ENCODE measurements at regions not wholly inside any gene's neighbourhood (a gene's known extent, or its start where the extent isn't known, plus 50 kb on each side); places are given as distances from the start of the nearest gene placed in this dataset.

DNA sequence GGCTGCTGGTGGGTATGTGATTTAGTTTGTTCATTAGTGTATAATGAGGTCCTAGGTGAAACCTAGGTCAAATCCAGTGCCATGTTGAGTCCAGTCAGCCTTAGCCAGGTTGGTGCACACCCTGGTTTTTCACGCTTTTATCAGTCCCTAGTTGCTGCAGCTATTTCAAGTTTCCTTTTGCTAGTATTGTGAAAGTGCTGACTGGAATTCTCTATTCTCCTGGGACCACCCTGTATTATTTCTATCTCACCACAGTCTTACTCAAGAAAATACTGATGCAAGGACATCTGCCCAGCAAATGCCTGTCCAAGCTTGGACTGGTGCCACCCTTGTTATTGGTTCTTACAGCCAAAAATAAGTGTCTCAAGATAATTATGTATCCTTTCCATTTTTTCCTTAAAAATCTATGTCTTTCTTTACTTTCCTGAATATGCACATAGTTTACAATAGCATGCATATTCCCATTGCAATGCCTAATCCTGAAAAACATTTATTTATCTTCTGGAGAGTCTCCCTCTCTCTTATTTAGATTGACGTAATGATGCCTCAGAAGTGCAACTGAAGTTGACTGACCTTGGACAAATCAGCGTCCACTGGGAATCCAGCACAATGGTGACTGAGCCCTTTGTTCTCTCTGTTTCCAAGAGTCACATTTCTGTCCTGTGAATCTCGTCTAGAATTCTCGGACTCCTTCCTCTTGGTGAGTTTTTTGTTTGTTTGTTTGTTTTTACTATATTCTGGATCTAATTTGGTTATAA lies 1075.0 kb downstream of the CDH9 start:
- H3K4me1 Mint-ChIP-seq (ENCODE audit: low read depth), result no peaks in the 10 kb centered on the region
- H3K27ac Mint-ChIP-seq, result no peak overlapping the region
- no peaks in the 10 kb centered on the region; the same call in 1 of the 2 replicates for H3K27me3 Mint-ChIP-seq (ENCODE audit: insufficient read depth)
- no peak for DNase-seq
- TF ChIP-seq, protein P1, sequence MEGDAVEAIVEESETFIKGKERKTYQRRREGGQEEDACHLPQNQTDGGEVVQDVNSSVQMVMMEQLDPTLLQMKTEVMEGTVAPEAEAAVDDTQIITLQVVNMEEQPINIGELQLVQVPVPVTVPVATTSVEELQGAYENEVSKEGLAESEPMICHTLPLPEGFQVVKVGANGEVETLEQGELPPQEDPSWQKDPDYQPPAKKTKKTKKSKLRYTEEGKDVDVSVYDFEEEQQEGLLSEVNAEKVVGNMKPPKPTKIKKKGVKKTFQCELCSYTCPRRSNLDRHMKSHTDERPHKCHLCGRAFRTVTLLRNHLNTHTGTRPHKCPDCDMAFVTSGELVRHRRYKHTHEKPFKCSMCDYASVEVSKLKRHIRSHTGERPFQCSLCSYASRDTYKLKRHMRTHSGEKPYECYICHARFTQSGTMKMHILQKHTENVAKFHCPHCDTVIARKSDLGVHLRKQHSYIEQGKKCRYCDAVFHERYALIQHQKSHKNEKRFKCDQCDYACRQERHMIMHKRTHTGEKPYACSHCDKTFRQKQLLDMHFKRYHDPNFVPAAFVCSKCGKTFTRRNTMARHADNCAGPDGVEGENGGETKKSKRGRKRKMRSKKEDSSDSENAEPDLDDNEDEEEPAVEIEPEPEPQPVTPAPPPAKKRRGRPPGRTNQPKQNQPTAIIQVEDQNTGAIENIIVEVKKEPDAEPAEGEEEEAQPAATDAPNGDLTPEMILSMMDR (IDR thresholded peaks at IDR 0.05), result no peak
- H3K4me3 Mint-ChIP-seq, result no peak overlapping the region
- no peaks in the 10 kb centered on the region for H3K36me3 Mint-ChIP-seq (ENCODE audit: low read depth)
- peaks cover 38% of the 10 kb centered on the region for H3K9me3 Mint-ChIP-seq

DNA sequence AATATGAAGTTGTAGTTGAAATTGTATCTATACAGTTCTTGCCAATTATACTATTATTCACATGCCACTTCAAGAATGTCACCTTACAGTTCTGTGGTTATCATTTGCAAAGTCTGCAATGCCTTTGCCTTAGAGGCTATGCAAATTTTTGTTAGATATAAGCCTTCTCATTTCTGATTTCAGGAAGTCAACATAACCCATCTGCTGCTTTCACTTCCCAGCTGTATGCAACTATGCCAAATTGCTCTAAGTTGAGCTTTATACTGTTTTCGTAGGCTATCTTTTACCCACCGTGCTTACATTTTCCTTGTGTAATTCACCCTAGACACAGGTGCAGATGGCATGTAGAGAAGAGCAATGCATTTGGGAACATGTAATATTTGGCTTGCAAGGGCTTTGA lies 1083.0 kb downstream of the CDH9 start:
- Mint-ChIP-seq H3K9me3 (peaks cover 26% of the 10 kb centered on the region), H3K4me1 (ENCODE audit: low read depth) (no peaks in the 10 kb centered on the region), H3K27ac (no peak overlapping the region), H3K4me3 (no peak overlapping the region), H3K27me3 (ENCODE audit: insufficient read depth) (no peaks in the 10 kb centered on the region; the same call in 1 of the 2 replicates), H3K36me3 (ENCODE audit: low read depth) (no peaks in the 10 kb centered on the region)
- TF ChIP-seq, protein P1 (IDR thresholded peaks at IDR 0.05), result no peak
- DNase-seq, result no peak

DNA sequence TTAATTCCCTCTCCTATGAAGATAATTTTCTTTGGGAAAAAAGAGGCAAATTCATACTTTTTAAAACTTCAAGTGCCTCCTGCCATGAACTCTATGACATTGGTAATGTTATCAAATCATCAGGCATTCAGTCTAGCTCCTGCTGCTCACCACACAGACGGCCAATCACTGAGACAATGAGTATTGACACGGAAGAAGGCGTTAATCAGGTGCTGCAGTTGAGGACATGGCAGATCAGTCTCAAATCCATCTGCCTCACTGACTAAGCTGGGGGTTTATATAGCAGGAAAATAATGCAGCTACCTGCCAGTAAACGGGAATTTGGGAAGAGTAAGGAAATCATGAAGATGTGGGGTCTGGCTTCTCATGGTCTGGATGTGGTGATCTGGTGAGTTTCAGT lies 1087.7 kb downstream of the CDH9 start:
- no peaks in the 10 kb centered on the region for H3K4me1 Mint-ChIP-seq (ENCODE audit: low read depth)
- DNase-seq, result no peak
- peaks cover 31% of the 10 kb centered on the region for H3K9me3 Mint-ChIP-seq
- no peaks in the 10 kb centered on the region; the same call in 1 of the 2 replicates for H3K27me3 Mint-ChIP-seq (ENCODE audit: insufficient read depth)
- no peak overlapping the region for H3K27ac Mint-ChIP-seq
- no peaks in the 10 kb centered on the region for H3K36me3 Mint-ChIP-seq (ENCODE audit: low read depth)
- TF ChIP-seq, protein P1 (IDR thresholded peaks at IDR 0.05), result no peak
- H3K4me3 Mint-ChIP-seq, result no peak overlapping the region

DNA sequence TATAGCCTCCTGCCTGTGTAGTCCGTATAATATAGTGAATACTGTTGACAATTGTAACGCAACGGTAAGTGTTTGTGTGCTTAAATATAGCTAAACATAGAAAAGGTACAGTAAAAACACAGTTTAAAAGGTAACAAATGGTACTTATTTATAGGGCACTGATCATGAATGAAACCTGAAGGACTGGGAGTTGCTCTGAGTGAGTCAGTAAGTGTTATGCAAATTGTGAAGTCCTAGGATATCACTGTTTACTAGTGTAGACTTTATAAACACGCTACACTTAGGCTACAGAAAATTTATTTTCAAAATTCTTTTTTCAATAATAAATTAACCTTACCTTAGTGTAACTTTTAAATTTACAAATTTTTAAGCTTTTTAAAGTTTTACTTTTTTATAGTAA lies 1090.1 kb downstream of the CDH9 start:
- Mint-ChIP-seq H3K9me3 (peaks cover 29% of the 10 kb centered on the region), H3K4me1 (ENCODE audit: low read depth) (no peaks in the 10 kb centered on the region), H3K27ac (no peak overlapping the region), H3K36me3 (ENCODE audit: low read depth) (no peaks in the 10 kb centered on the region), H3K27me3 (ENCODE audit: insufficient read depth) (no peaks in the 10 kb centered on the region; the same call in 1 of the 2 replicates), H3K4me3 (no peak overlapping the region)
- DNase-seq, result no peak
- TF ChIP-seq, protein P1 (IDR thresholded peaks at IDR 0.05), result no peak

DNA sequence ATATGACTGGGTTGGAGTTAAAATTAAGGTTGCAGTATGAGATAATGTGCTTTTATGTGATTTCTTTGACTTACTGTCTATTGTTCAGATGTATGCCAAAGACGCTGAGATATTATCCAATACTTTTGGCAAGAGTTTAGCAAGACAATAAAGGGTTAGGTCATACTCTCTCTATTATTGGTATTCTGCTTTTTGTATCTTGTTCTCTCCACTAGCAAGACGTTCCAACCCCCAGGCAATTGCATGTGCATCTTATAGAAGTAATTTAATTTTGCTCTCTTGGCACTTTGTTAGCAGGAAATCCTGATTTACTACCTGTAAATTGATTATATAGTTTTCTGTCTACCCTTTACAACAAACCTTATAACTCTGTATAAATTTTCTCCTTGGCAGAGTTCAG lies 1093.6 kb downstream of the CDH9 start:
- no peak overlapping the region for H3K27ac Mint-ChIP-seq
- TF ChIP-seq, protein P1 (IDR thresholded peaks at IDR 0.05), result no peak
- no peak for DNase-seq
- H3K36me3 Mint-ChIP-seq (ENCODE audit: low read depth), result no peaks in the 10 kb centered on the region
- H3K4me3 Mint-ChIP-seq, result no peak overlapping the region
- H3K9me3 Mint-ChIP-seq, result peaks cover 24% of the 10 kb centered on the region
- H3K27me3 Mint-ChIP-seq (ENCODE audit: insufficient read depth), result no peaks in the 10 kb centered on the region
- H3K4me1 Mint-ChIP-seq (ENCODE audit: low read depth), result no peaks in the 10 kb centered on the region

Data from HFFc6 (cell line).